Liver (tissue), 8 donors: ENCODE measurements at regions not wholly inside any gene's neighbourhood (a gene's known extent, or its start where the extent isn't known, plus 50 kb on each side); places are given as distances from the start of the nearest gene placed in this dataset.

Experiments used
- DNase-seq: peaks from one replicate; pipeline ENCODE4 v3.0.0-alpha.2; 2017; ENCODE audit warnings: low spot score
- H3K27ac ChIP-seq, 2 donors: one replicate each; pipeline ENCODE4 v1.7.0; 2013; ENCODE audit warnings: inconsistent platforms in 2 of 2, low read length in 2 of 2, control low read depth in 1 of 2, low read depth in 1 of 2, mild to moderate bottlenecking in 1 of 2
- H3K27me3 ChIP-seq, 4 donors: one replicate each; pipeline versions ENCODE4 v1.6.1 to v1.7.0; 2013; ENCODE audit warnings: low read length in 3 of 4, inconsistent platforms in 1 of 4, mild to moderate bottlenecking in 1 of 4, moderate library complexity in 1 of 4; ENCODE audit not compliant: control insufficient read depth in 4 of 4, insufficient read depth in 4 of 4
- H3K36me3 ChIP-seq, 4 donors: one replicate each; pipeline versions ENCODE4 v1.6.1 to v1.7.0; 2013; ENCODE audit warnings: low read length in 3 of 4, mild to moderate bottlenecking in 3 of 4, low read depth in 1 of 4, moderate library complexity in 1 of 4; ENCODE audit not compliant: control insufficient read depth in 4 of 4, insufficient read depth in 3 of 4
- H3K4me1 ChIP-seq, 4 donors: one replicate each; pipeline versions ENCODE4 v1.6.1 to v1.7.0; 2013; ENCODE audit warnings: low read length in 3 of 4, mild to moderate bottlenecking in 3 of 4, moderate library complexity in 1 of 4; ENCODE audit not compliant: control insufficient read depth in 4 of 4, insufficient read depth in 4 of 4
- H3K4me3 ChIP-seq, 3 donors: one replicate each; pipeline versions ENCODE4 v1.6.1 to v1.7.0; 2013; ENCODE audit warnings: low read length in 3 of 3, control low read depth in 1 of 3, low read depth in 1 of 3, mild to moderate bottlenecking in 1 of 3
- H3K9ac ChIP-seq, 2 donors: one replicate each; pipeline ENCODE4 v1.7.0; 2013; ENCODE audit warnings: low read length in 2 of 2, mild to moderate bottlenecking in 2 of 2, moderate library complexity in 2 of 2, control low read depth in 1 of 2, low read depth in 1 of 2
- H3K9me3 ChIP-seq, 4 donors: one replicate each; pipeline versions ENCODE4 v1.6.1 to v1.7.0; 2013; ENCODE audit warnings: low read length in 3 of 4; ENCODE audit not compliant: control insufficient read depth in 4 of 4
- CTCF ChIP-seq: fragments of 150-350 bp; IDR thresholded peaks from 2 replicates; pipeline ENCODE4 v1.5.1; 2017; ENCODE audit warnings: improper control_type of control experiment, low read depth, low read length; ENCODE audit not compliant: missing input control
- EGR1 ChIP-seq, 2 donors: IDR thresholded peaks; 2 replicates each; pipeline ENCODE4 v1.6.1; 2016 to 2018; ENCODE audit warnings: antibody characterized with exemption in 2 of 2, low read depth in 2 of 2
- FOXA1 ChIP-seq: IDR thresholded peaks from 2 replicates; pipeline ENCODE4 v1.6.1; 2016; ENCODE audit warnings: antibody characterized with exemption
- FOXA2 ChIP-seq: IDR thresholded peaks from 2 replicates; pipeline ENCODE4 v1.6.1; 2016; ENCODE audit warnings: antibody characterized with exemption
- GABPA ChIP-seq, 2 donors: IDR thresholded peaks in 1 of 2; conservative IDR thresholded peaks in 1 of 2; 2 replicates each; pipeline ENCODE4 v1.6.1; 2016; ENCODE audit warnings: antibody characterized with exemption in 2 of 2, mild to moderate bottlenecking in 1 of 2, moderate library complexity in 1 of 2
- HNF4A ChIP-seq, 2 donors: conservative IDR thresholded peaks; 2 replicates each; pipeline ENCODE4 v1.6.1; 2016; ENCODE audit warnings: antibody characterized with exemption in 2 of 2, mild to moderate bottlenecking in 2 of 2
- HNF4G ChIP-seq: IDR thresholded peaks from 2 replicates; pipeline ENCODE4 v1.6.1; 2016; ENCODE audit warnings: antibody characterized with exemption
- JUND ChIP-seq, 2 donors: IDR thresholded peaks; 2 replicates each; pipeline ENCODE4 v1.6.1; 2016; ENCODE audit warnings: antibody characterized with exemption in 2 of 2
- NR2F2 ChIP-seq: IDR thresholded peaks from 2 replicates; pipeline ENCODE4 v1.6.1; 2016; ENCODE audit warnings: antibody characterized with exemption
- RAD21 ChIP-seq, 2 donors: IDR thresholded peaks; 2 replicates each; pipeline ENCODE4 v1.6.1; 2016; ENCODE audit warnings: antibody characterized with exemption in 2 of 2, mild to moderate bottlenecking in 2 of 2
- REST ChIP-seq: IDR thresholded peaks from 2 replicates; pipeline ENCODE4 v1.6.1; 2016; ENCODE audit warnings: antibody characterized with exemption, mild to moderate bottlenecking
- RXRA ChIP-seq, 2 donors: IDR thresholded peaks; 2 replicates each; pipeline ENCODE4 v1.6.1; 2017 to 2018; ENCODE audit warnings: antibody characterized with exemption in 2 of 2, mild to moderate bottlenecking in 1 of 2
- SP1 ChIP-seq: IDR thresholded peaks from 2 replicates; pipeline ENCODE4 v1.6.1; 2018; ENCODE audit warnings: antibody characterized with exemption, mild to moderate bottlenecking
- TAF1 ChIP-seq: conservative IDR thresholded peaks from 2 replicates; pipeline ENCODE4 v1.6.1; 2016; ENCODE audit warnings: antibody characterized with exemption, mild to moderate bottlenecking
- YY1 ChIP-seq: IDR thresholded peaks from 2 replicates; pipeline ENCODE4 v1.6.1; 2016; ENCODE audit warnings: antibody characterized with exemption, mild to moderate bottlenecking
- ZBTB33 ChIP-seq: IDR thresholded peaks from 2 replicates; pipeline ENCODE4 v1.6.1; 2016; ENCODE audit warnings: antibody characterized with exemption
- WGBS: extraction: QIAGEN DNeasy Blood & Tissue Kit; methylation state at CpG from one replicate; pipeline ENCODE4 v1.1.7; 2013; 5-methylcytosine and 5-hydroxymethylcytosine counted together
- TF ChIP-seq, protein P1 (sequence below): IDR thresholded peaks from 2 replicates; pipeline ENCODE4 v1.6.1; 2016; ENCODE audit warnings: antibody characterized with exemption
- TF ChIP-seq, protein P2 (sequence below): IDR thresholded peaks from 2 replicates; pipeline ENCODE4 v1.6.1; 2016; ENCODE audit warnings: antibody characterized with exemption
- donor health status: healthy.
- donor health status: healthy.
- donor health status: healthy.
- donor health status: healthy.
- donor health status: healthy.

GRCh38 chr11:15774388-15774939 is 581.9 kb downstream of the SOX6 start:
- Histone ChIP-seq H3K4me1 (no peaks in the 10 kb centered on the region), H3K36me3 (no peaks in the 10 kb centered on the region), H3K27me3 (no peaks in the 10 kb centered on the region), H3K9me3 (no peaks in the 10 kb centered on the region), H3K9ac (no peak overlapping the region), H3K27ac (no peak overlapping the region), H3K4me3 (no peak overlapping the region)
- WGBS, result 62% methylated on average over 4 of the region's 4 CpGs
- no peak for DNase-seq
- TF ChIP-seq EGR1 (IDR thresholded peaks at IDR 0.05; ENCODE audit: low read depth in 2 of 2), result no peak
- TF ChIP-seq RXRA (IDR thresholded peaks at IDR 0.05), result no peak
- TF ChIP-seq TAF1, result no peak
- no peak for TF ChIP-seq FOXA1
- TF ChIP-seq JUND (IDR thresholded peaks at IDR 0.05), result no peak
- no peak for TF ChIP-seq CTCF
- no peak for TF ChIP-seq ZBTB33
- TF ChIP-seq HNF4A (conservative IDR thresholded peaks at IDR 0.05), result no peak
- TF ChIP-seq RAD21 (IDR thresholded peaks at IDR 0.05), result no peak
- no peak for TF ChIP-seq SP1
- no peak for TF ChIP-seq NR2F2
- TF ChIP-seq FOXA2, result no peak
- TF ChIP-seq, protein P1, sequence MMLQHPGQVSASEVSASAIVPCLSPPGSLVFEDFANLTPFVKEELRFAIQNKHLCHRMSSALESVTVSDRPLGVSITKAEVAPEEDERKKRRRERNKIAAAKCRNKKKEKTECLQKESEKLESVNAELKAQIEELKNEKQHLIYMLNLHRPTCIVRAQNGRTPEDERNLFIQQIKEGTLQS, result no peak
- TF ChIP-seq YY1, result no peak
- TF ChIP-seq GABPA (IDR thresholded peaks at IDR 0.05 in 1 of 2, conservative IDR thresholded peaks at IDR 0.05 in 1 of 2), result no peak

DNA sequence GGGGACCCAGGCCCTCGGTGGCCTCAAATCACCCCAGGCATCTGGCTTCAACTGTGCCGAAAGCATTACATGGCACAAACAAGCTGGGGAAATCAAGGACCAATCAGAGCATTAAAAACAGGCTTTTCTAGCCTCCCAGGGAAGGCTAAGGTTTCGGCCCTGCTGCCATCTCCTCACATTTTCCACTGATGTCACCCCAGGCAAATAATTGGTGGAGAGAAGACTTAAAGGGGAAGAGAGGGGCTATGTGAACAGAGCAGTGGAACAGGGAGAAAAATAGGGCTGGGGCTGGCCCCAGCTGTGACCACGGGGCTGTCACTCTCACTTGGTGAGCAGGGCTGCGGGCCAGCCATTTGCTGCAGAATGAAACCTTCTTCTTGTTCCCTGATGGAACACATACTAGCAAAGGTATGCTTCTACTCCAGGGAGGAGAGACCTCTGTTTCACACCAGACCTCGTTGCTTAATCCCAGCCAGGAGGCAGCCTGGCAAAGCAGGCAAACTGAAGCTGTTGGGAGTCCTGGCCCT is 581.3 kb downstream of the SOX6 start:
- Histone ChIP-seq H3K4me1 (no peaks in the 10 kb centered on the region), H3K9ac (no peak overlapping the region), H3K4me3 (no peak overlapping the region), H3K9me3 (no peaks in the 10 kb centered on the region), H3K27ac (no peak overlapping the region), H3K27me3 (no peaks in the 10 kb centered on the region), H3K36me3 (no peaks in the 10 kb centered on the region)
- TF ChIP-seq HNF4G (no peak), RXRA (IDR thresholded peaks at IDR 0.05) (no peak), YY1 (no peak), REST (no peak), GABPA (IDR thresholded peaks at IDR 0.05 in 1 of 2, conservative IDR thresholded peaks at IDR 0.05 in 1 of 2) (no peak), TAF1 (no peak), EGR1 (IDR thresholded peaks at IDR 0.05; ENCODE audit: low read depth in 2 of 2) (no peak), FOXA1 (no peak), JUND (IDR thresholded peaks at IDR 0.05) (no peak), HNF4A (conservative IDR thresholded peaks at IDR 0.05) (no peak), FOXA2 (no peak)
- TF ChIP-seq, protein P2, sequence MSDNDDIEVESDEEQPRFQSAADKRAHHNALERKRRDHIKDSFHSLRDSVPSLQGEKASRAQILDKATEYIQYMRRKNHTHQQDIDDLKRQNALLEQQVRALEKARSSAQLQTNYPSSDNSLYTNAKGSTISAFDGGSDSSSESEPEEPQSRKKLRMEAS, result no peak
- DNase-seq, result no peak
- WGBS, result 84% methylated on average over 6 of the region's 6 CpGs
